Testis (tissue), 2 donors: ENCODE measurements at regions not wholly inside any gene's neighbourhood (a gene's known extent, or its start where the extent isn't known, plus 50 kb on each side); places are given as distances from the start of the nearest gene placed in this dataset.

Experiments
- DNase-seq: peaks from one replicate; pipeline ENCODE4 v3.0.0-alpha.2; 2019
- H3K27ac ChIP-seq, 2 donors: fragments of 200-600 bp; sonication (generic); one replicate each; pipeline ENCODE4 v1.5.1; 2019
- H3K27me3 ChIP-seq: fragments of 200-600 bp; sonication (generic); one replicate; pipeline ENCODE4 v1.5.1; 2019
- H3K36me3 ChIP-seq: fragments of 200-600 bp; sonication (generic); one replicate; pipeline ENCODE4 v1.5.1; 2017; ENCODE audit warnings: low read depth; ENCODE audit errors: missing control alignments
- H3K4me1 ChIP-seq: fragments of 200-600 bp; sonication (generic); one replicate; pipeline ENCODE4 v1.5.1; 2019
- H3K4me3 ChIP-seq, 2 donors: fragments of 200-600 bp; sonication (generic); one replicate each; pipeline ENCODE4 v1.5.1; 2017 to 2019
- H3K9me3 ChIP-seq: fragments of 200-600 bp; sonication (generic); one replicate; pipeline ENCODE4 v1.5.1; 2017
- POLR2A ChIP-seq: fragments of 450-650 bp; IDR thresholded peaks from one replicate; pipeline ENCODE4 v1.6.1; 2017; ENCODE audit warnings: antibody characterized with exemption, mild to moderate bottlenecking, moderate library complexity
- WGBS, 2 donors: methylation state at CpG; one replicate each; pipeline ENCODE4 v1.1.5; 2018; 5-methylcytosine and 5-hydroxymethylcytosine counted together
- intact Hi-C: fragments of 100-400 bp; cut with DNase I; formaldehyde crosslinking; loops from one replicate; pipeline ENCODE4 v1.15.1; 2023; ENCODE audit warnings: low total_unique reads
- TF ChIP-seq, protein P1 (sequence below), 3 experiments: fragments of 450-650 bp in 2 of 3; fragments of 200-600 bp in 1 of 3; sonication (generic) in 1 of 3; IDR thresholded peaks; one replicate each; pipeline ENCODE4 v1.5.1; 2016 to 2019; ENCODE audit warnings: antibody characterized with exemption in 3 of 3, mild to moderate bottlenecking in 2 of 3, moderate library complexity in 1 of 3

- WGBS, 2 donors = 89 to 92% methylated on average over 13 to 15 of the region's 15 CpGs
- no peak for DNase-seq
- Histone ChIP-seq H3K27me3 (no peaks in the 10 kb centered on the region), H3K9me3 (no peaks in the 10 kb centered on the region), H3K4me1 (no peaks in the 10 kb centered on the region), H3K4me3 (no peak overlapping the region), H3K27ac (no peak overlapping the region), H3K36me3 (no peaks in the 10 kb centered on the region)
- intact Hi-C loops = no loop called here
- TF ChIP-seq POLR2A = no peak
- TF ChIP-seq, protein P1, sequence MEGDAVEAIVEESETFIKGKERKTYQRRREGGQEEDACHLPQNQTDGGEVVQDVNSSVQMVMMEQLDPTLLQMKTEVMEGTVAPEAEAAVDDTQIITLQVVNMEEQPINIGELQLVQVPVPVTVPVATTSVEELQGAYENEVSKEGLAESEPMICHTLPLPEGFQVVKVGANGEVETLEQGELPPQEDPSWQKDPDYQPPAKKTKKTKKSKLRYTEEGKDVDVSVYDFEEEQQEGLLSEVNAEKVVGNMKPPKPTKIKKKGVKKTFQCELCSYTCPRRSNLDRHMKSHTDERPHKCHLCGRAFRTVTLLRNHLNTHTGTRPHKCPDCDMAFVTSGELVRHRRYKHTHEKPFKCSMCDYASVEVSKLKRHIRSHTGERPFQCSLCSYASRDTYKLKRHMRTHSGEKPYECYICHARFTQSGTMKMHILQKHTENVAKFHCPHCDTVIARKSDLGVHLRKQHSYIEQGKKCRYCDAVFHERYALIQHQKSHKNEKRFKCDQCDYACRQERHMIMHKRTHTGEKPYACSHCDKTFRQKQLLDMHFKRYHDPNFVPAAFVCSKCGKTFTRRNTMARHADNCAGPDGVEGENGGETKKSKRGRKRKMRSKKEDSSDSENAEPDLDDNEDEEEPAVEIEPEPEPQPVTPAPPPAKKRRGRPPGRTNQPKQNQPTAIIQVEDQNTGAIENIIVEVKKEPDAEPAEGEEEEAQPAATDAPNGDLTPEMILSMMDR (IDR thresholded peaks at IDR 0.05) = no peak
Measured at GRCh38 chr5:3341446-3342240, 254.0 kb upstream of the IRX1 start.

- no peaks in the 10 kb centered on the region for H3K36me3 ChIP-seq
- intact Hi-C loops = no loop called here
- WGBS, 2 donors = 87 to 88% methylated on average over 10 to 12 of the region's 12 CpGs
- no peak for TF ChIP-seq POLR2A
- TF ChIP-seq, protein P1 (IDR thresholded peaks at IDR 0.05) = no peak
- no peaks in the 10 kb centered on the region for H3K27me3 ChIP-seq
- no peak overlapping the region for H3K4me3 ChIP-seq
- no peak overlapping the region for H3K27ac ChIP-seq
- DNase-seq = no peak
- H3K4me1 ChIP-seq = no peaks in the 10 kb centered on the region
- H3K9me3 ChIP-seq = no peaks in the 10 kb centered on the region
Measured at GRCh38 chr5:3340471-3340870, 255.2 kb upstream of the IRX1 start.

DNA sequence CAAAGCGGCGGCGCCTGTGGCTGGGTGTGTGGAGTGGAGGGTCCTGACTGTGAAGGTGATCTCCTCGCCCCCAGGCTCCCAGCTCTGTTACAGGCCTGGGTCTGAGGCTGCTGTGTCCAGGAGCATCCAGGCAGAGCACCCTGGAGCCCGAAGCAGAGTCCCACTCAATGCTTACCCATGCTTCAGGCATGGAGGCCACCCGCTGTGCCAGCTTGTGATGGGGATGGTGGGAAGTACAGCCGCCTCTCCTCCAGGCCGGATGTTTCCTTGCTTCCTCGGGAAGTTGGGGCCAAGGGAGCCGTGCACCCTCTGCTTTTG lies 255.9 kb upstream of the IRX1 start:
- H3K27ac ChIP-seq = no peak overlapping the region
- DNase-seq = no peak
- no peaks in the 10 kb centered on the region for H3K27me3 ChIP-seq
- H3K9me3 ChIP-seq = no peaks in the 10 kb centered on the region
- 81 to 84% methylated on average over 9 to 10 of the region's 10 CpGs for WGBS, 2 donors
- H3K4me1 ChIP-seq = no peaks in the 10 kb centered on the region
- H3K4me3 ChIP-seq = no peak overlapping the region
- TF ChIP-seq POLR2A = no peak
- TF ChIP-seq, protein P1 (IDR thresholded peaks at IDR 0.05) = no peak
- intact Hi-C loops = no loop called here
- no peaks in the 10 kb centered on the region for H3K36me3 ChIP-seq

DNA sequence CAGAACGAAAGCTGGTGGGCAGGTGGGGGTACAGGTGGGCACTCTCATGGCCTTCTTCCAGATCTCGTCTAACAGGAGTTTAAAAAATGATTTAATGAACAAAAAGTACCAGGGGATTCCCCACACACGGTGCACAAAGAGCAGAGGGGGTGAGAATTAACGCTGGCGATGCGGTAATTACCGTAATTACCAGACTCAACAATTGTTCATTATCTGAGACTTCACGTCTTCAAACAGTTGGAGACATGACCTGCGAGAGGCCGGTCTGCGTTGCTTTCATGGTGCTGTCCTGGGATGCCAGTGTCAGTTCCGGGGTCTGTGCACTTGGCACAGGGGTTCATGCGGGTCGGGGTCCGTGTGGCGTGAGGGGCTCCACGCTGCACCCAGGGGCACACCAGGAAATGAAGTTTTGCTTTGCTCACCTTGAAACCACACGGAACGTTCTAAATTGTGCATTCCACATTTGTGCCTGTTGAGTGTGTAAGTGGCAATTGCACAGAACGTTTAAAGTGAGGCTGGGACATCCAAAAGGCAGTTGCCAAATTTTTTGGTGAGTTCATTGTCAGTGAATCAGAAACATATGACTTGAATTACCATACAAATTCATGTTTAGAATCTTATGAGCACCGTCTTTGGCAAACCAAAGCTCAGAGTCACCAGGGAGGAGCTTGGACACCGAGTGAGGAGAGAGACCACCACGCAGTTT lies 256.4 kb upstream of the IRX1 start:
- DNase-seq = no peak
- TF ChIP-seq, protein P1 (IDR thresholded peaks at IDR 0.05) = no peak
- TF ChIP-seq POLR2A = no peak
- H3K36me3 ChIP-seq = no peaks in the 10 kb centered on the region
- H3K9me3 ChIP-seq = no peaks in the 10 kb centered on the region
- H3K27me3 ChIP-seq = no peaks in the 10 kb centered on the region
- no peak overlapping the region for H3K27ac ChIP-seq
- 80 to 84% methylated on average over 23 of the region's 23 CpGs for WGBS, 2 donors
- no peak overlapping the region for H3K4me3 ChIP-seq
- H3K4me1 ChIP-seq = no peaks in the 10 kb centered on the region
- intact Hi-C loops = no loop called here
